HT1080 (cell line): ENCODE measurements at regions not wholly inside any gene's neighbourhood (a gene's known extent, or its start where the extent isn't known, plus 50 kb on each side); places are given as distances from the start of the nearest gene placed in this dataset.
"Not testable (repeated sequence)": the region's sequence is repeated elsewhere in the genome, so short reads cannot be mapped to it uniquely, and the experiment has no call there.

Experiments
- DNase-seq: peaks from one replicate; pipeline ENCODE4 v3.0.0-alpha.2; 2015; ENCODE audit warnings: low read depth

- no peak for DNase-seq
Observed at GRCh38 chr2:238502088-238502810, 75.5 kb downstream of the ASB1 start.

- DNase-seq, result no peak
Observed at GRCh38 chr2:238502956-238503791, 76.4 kb downstream of the ASB1 start.

GRCh38 chr2:238504181-238504931, 77.6 kb downstream of the ASB1 start:
- no peak for DNase-seq

GRCh38 chr2:238505119-238505891, 78.6 kb downstream of the ASB1 start:
- peak; percentile 65 for DNase-seq

- no peak for DNase-seq
Observed at GRCh38 chr2:238505892-238506280, 79.2 kb downstream of the ASB1 start.

GRCh38 chr2:238506371-238507068, 79.8 kb downstream of the ASB1 start:
- DNase-seq, result no peak

- DNase-seq, result no peak
Observed at GRCh38 chr2:238507836-238508235, 81.1 kb downstream of the ASB1 start.

- no peak for DNase-seq
Observed at GRCh38 chr2:238509151-238509835, 82.6 kb downstream of the ASB1 start.

- no peak for DNase-seq
Observed at GRCh38 chr2:238509903-238510302, 83.2 kb downstream of the ASB1 start.

GRCh38 chr2:238510911-238511613, 84.3 kb downstream of the ASB1 start:
- DNase-seq, result no peak

- DNase-seq, result no peak
Observed at GRCh38 chr2:238511614-238511950, 84.9 kb downstream of the ASB1 start.

- no peak for DNase-seq
Observed at GRCh38 chr2:238512247-238512867, 85.6 kb downstream of the ASB1 start.

- peak; percentile 22 for DNase-seq
Observed at GRCh38 chr2:238513346-238513745, 86.6 kb downstream of the ASB1 start.

GRCh38 chr2:238514024-238514423, 87.3 kb downstream of the ASB1 start:
- DNase-seq, result not testable (repeated sequence)

- DNase-seq, result no peak
Observed at GRCh38 chr2:238515377-238515776, 88.7 kb downstream of the ASB1 start.

- no peak for DNase-seq
Observed at GRCh38 chr2:238517209-238517608, 90.5 kb downstream of the ASB1 start.

GRCh38 chr2:238518172-238518820, 91.6 kb downstream of the ASB1 start:
- no peak for DNase-seq

GRCh38 chr2:238518821-238519186, 92.1 kb downstream of the ASB1 start:
- no peak for DNase-seq
